GM12878 (cell line): ENCODE measurements at regions not wholly inside any gene's neighbourhood (a gene's known extent, or its start where the extent isn't known, plus 50 kb on each side); places are given as distances from the start of the nearest gene placed in this dataset.

Experiments
- BACH1 ChIP-seq: fragments of 450-650 bp; IDR thresholded peaks from 2 replicates; pipeline ENCODE4 v1.6.1; 2017; ENCODE audit warnings: mild to moderate bottlenecking, borderline replicate concordance
- BRCA1 ChIP-seq: IDR thresholded peaks from 2 replicates; pipeline ENCODE4 v1.6.1; 2011; ENCODE audit warnings: low read depth, low read length, improper control_type of control experiment
- FOXM1 ChIP-seq: IDR thresholded peaks from 2 replicates; pipeline ENCODE4 v1.6.1; 2012; ENCODE audit warnings: low read depth, mild to moderate bottlenecking, inconsistent platforms, low read length, moderate library complexity
- IRF4 ChIP-seq: IDR thresholded peaks from 2 replicates; pipeline ENCODE4 v1.6.1; 2011; ENCODE audit warnings: low read depth, low read length
- MTA3 ChIP-seq: IDR thresholded peaks from 2 replicates; pipeline ENCODE4 v1.6.1; 2012; ENCODE audit warnings: low read length, inconsistent platforms, borderline replicate concordance
- NFYB ChIP-seq: IDR thresholded peaks from 2 replicates; pipeline ENCODE4 v1.6.1; 2011; ENCODE audit warnings: low read depth, mild to moderate bottlenecking, low read length, improper control_type of control experiment, moderate library complexity; ENCODE audit not compliant: insufficient read depth
- NR2C2 ChIP-seq: IDR thresholded peaks from 2 replicates; pipeline ENCODE4 v1.6.1; 2011; ENCODE audit warnings: borderline replicate concordance, low read depth; ENCODE audit not compliant: control insufficient read depth, insufficient read length
- POLR2A ChIP-seq: IDR thresholded peaks from 2 replicates; pipeline ENCODE4 v1.6.1; 2011; ENCODE audit warnings: low read depth, mild to moderate bottlenecking, low read length
- POLR2AphosphoS5 ChIP-seq: IDR thresholded peaks from 2 replicates; pipeline ENCODE4 v1.6.1; 2011; ENCODE audit warnings: mild to moderate bottlenecking, low read length, inconsistent platforms
- RFX5 ChIP-seq: IDR thresholded peaks from 2 replicates; pipeline ENCODE4 v1.6.1; 2011; ENCODE audit warnings: low read depth, low read length, improper control_type of control experiment
- SP1 ChIP-seq: IDR thresholded peaks from one replicate; pipeline ENCODE4 v1.6.1; 2011; ENCODE audit warnings: low read depth, low read length
- TCF12 ChIP-seq: IDR thresholded peaks from 2 replicates; pipeline ENCODE4 v1.6.1; 2011; ENCODE audit warnings: low read depth, mild to moderate bottlenecking, low read length
- TF ChIP-seq, protein P1 (sequence below), 3 experiments: IDR thresholded peaks in 2 of 3; conservative IDR thresholded peaks in 1 of 3; 2 replicates each; pipeline ENCODE4 v1.5.1; 2011; ENCODE audit warnings: low read depth in 3 of 3, low read length in 3 of 3, mild to moderate bottlenecking in 3 of 3, control low read depth in 2 of 3, moderate library complexity in 2 of 3, inconsistent platforms in 1 of 3, mixed read lengths in 1 of 3; ENCODE audit not compliant: control insufficient read depth in 2 of 3, insufficient read depth in 1 of 3; ENCODE audit errors: extremely low read depth in 1 of 3
- TF ChIP-seq, protein P2 (sequence below): fragments of 450-650 bp; IDR thresholded peaks from 2 replicates; pipeline ENCODE4 v1.6.1; 2018; ENCODE audit warnings: borderline replicate concordance, mild to moderate bottlenecking; ENCODE audit not compliant: partially characterized antibody

DNA sequence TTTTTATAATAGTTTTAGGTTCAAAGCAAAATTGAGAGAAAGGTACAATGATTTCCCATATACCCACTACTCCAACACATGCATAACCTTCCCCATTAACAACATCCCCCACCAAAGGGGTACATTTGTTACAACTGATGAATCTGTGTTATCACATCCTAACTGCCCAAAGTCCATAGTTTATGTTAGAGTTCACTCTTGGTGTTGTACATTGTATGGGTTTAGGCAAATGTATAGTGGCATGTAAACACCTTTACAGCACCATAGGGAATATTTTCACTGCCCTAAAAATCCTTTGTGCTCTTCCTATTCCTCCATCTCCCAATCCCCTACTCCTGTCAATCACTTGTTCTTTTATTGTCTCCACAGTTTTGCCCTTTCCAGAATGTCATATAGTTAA lies 471.6 kb downstream of the CPS1 start:
- TF ChIP-seq RFX5 (no peak), POLR2A (no peak), BRCA1 (no peak), FOXM1 (no peak), SP1 (no peak), NFYB (no peak), MTA3 (no peak), IRF4 (no peak), TCF12 (no peak), BACH1 (no peak), NR2C2 (no peak), POLR2AphosphoS5 (no peak)
- TF ChIP-seq, protein P1, sequence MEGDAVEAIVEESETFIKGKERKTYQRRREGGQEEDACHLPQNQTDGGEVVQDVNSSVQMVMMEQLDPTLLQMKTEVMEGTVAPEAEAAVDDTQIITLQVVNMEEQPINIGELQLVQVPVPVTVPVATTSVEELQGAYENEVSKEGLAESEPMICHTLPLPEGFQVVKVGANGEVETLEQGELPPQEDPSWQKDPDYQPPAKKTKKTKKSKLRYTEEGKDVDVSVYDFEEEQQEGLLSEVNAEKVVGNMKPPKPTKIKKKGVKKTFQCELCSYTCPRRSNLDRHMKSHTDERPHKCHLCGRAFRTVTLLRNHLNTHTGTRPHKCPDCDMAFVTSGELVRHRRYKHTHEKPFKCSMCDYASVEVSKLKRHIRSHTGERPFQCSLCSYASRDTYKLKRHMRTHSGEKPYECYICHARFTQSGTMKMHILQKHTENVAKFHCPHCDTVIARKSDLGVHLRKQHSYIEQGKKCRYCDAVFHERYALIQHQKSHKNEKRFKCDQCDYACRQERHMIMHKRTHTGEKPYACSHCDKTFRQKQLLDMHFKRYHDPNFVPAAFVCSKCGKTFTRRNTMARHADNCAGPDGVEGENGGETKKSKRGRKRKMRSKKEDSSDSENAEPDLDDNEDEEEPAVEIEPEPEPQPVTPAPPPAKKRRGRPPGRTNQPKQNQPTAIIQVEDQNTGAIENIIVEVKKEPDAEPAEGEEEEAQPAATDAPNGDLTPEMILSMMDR (IDR thresholded peaks at IDR 0.05 in 2 of 3, conservative IDR thresholded peaks at IDR 0.05 in 1 of 3; ENCODE audit: control insufficient read depth in 2 of 3, extremely low read depth in 1 of 3, insufficient read depth in 1 of 3, low read depth in 3 of 3, low read length in 3 of 3), result no peak
- TF ChIP-seq, protein P2, sequence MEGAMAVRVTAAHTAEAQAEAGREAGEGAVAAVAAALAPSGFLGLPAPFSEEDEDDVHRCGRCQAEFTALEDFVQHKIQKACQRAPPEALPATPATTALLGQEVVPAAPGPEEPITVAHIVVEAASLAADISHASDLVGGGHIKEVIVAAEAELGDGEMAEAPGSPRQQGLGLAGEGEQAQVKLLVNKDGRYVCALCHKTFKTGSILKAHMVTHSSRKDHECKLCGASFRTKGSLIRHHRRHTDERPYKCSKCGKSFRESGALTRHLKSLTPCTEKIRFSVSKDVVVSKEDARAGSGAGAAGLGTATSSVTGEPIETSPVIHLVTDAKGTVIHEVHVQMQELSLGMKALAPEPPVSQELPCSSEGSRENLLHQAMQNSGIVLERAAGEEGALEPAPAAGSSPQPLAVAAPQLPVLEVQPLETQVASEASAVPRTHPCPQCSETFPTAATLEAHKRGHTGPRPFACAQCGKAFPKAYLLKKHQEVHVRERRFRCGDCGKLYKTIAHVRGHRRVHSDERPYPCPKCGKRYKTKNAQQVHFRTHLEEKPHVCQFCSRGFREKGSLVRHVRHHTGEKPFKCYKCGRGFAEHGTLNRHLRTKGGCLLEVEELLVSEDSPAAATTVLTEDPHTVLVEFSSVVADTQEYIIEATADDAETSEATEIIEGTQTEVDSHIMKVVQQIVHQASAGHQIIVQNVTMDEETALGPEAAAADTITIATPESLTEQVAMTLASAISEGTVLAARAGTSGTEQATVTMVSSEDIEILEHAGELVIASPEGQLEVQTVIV, result no peak
